GM21723 (cell line): ENCODE measurements at regions not wholly inside any gene's neighbourhood (a gene's known extent, or its start where the extent isn't known, plus 50 kb on each side); places are given as distances from the start of the nearest gene placed in this dataset.

ENCODE experiments used
- ATAC-seq: cut with Tn5 transposase; IDR thresholded peaks from one replicate; pipeline ENCODE4 v1.9.1; 2021; ENCODE audit warnings: mild to moderate bottlenecking, moderate library complexity; ENCODE audit not compliant: unreplicated experiment

GRCh38 chr3:176798680-176799079 is 398.6 kb downstream of the TBL1XR1 start:
- ATAC-seq: no peak

DNA sequence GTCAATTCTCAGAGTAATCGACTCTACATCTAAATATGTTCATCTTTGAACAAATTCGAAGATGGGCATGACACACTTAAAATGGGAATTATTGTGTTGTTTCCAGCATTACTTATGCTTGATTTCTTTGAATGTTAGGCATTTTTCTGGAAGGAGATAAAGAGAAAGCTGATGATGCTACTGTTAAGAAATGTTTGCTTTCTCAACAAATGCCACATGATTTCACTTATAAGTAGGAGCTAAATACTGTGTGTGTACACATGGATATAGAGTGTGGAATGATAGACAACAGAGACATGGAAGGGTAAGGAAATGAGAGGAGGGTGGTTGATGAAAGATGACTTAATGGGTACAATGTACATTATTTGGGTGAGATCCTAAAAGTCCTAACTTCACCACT is 400.9 kb downstream of the TBL1XR1 start:
- ATAC-seq: no peak

GRCh38 chr3:176795891-176796290 is 401.4 kb downstream of the TBL1XR1 start:
- no peak for ATAC-seq

DNA sequence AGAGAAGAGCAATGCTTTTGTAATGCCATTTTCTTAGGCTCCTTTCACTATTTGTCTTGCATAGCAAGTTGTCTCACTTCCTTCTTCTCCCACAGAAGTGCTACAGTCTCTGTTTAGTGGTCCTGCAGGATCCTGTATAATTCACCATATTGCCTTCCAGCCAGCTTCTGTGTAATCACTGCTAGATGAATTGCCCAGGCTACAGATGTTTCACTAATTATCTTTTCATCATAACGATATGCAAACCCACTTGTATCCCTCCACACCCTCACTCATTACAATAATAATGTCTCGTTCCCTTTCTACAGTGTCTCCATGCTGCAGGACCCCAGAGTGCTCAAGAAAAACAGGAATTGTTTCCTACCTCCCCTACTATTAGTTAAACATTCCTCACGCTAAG is 402.9 kb downstream of the TBL1XR1 start:
- ATAC-seq: no peak

DNA sequence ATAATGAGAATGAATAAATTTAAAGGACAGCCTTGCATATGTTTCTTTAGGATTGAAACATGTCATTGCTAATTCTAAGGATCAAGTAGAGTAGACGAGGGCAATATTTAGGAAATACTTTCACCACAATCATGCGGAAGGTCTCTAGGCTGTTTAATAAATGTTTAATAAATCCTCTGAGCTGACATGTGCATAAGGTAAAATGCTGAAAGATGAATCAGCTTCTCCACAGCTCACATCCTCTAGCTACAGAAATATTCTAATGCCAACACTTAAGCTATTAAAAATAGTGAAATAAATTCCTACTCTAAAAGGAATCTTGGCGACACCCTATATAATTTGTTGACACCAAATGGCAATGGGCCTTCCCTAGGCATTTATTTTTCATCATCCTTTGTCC is 407.3 kb downstream of the TBL1XR1 start:
- no peak for ATAC-seq

DNA sequence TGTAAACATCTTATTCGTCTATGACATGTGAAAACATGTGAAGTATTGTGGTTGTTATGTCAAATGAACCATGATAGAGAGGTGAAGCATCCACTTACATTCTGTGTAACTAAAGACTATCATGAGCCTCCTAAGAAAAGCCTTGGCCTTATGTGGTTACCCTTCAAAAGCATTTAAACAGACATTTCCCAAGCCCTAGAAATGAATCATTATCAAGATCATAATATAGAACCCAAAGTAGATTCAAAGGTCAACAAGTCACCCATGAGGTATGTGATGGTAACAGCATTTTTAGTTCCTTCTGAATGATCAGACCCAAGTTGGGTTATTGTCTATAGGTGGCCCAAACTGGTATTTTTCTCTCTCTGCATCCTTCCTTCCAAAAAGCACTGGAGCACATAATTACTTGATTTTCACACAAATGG is 408.0 kb downstream of the TBL1XR1 start:
- ATAC-seq: no peak

- no peak for ATAC-seq
Measured at GRCh38 chr3:176787506-176787905, 409.8 kb downstream of the TBL1XR1 start.

DNA sequence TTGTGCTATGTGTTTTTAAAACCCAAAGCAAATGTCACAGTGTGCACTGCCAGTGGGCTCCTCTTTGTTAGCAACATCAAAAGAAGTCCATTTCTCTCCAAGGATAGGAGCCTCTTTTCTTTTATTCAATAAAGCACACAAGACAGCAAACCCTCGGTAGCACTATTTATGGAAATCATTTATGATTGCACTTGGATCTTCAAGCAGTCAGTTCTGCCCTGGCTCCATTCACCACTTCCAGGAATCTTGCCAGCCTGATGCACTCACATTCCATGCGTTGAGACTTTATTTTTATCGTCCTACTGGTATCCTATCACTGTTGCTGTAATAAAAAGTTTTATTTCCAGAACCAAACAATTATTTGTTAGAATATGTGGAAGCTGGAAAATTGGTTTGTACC is 412.1 kb downstream of the TBL1XR1 start:
- ATAC-seq: no peak

DNA sequence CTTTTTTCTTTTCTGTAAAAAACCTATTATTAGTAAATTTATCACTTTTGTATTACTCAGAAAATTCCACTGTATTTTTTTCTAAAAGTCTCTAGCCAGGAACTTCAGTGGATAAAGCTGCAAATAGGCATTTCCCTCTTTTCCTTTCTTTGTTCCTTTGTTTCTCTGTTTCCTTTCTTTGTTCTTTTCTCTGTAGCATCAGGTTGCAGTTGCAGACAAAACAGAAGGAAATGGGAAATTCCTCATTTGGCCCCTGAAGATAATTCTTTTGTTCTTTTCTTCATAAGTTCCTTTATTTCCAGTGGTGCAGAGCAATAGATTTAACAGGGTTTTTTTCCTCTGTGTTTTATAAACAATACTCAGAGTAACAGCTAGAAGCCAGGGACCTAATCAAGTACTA is 416.5 kb downstream of the TBL1XR1 start:
- no peak for ATAC-seq

- no peak for ATAC-seq
Measured at GRCh38 chr3:176776622-176777175, 420.6 kb downstream of the TBL1XR1 start.

DNA sequence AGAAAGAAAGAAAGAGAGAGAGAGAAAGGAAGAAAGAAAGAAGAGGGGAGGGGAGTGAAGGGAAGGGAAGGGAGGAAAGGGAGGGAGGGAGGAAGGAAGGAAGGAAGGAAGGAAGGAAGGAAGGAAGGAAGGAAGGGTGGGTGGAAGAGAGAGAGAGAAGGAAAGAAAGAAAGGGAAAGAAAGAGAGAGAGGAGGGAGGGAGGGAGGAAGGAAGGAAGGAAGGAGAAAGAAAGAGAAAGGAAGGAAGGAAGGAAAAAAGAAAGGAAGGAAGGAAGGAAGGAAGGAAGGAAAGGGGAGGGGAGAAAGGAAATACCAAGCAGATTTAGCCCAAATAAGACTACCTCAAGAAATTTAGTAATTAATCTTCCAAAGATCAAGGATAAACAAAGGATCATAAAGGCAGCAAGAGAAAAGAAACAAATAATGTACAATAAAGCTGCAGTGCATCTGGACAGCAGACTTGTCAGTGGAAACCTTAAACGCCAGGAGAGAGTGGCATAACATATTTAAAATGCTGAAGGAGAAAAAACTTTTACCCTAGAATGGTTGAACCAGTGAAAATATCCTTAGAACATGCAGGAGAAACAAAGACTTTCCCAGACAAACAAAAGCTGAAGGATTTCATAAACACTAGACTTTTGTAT is 427.6 kb downstream of the TBL1XR1 start:
- ATAC-seq: no peak

- no peak for ATAC-seq
Measured at GRCh38 chr3:176767385-176767784, 429.9 kb downstream of the TBL1XR1 start.

GRCh38 chr3:176766862-176767261 is 430.4 kb downstream of the TBL1XR1 start:
- ATAC-seq: no peak

DNA sequence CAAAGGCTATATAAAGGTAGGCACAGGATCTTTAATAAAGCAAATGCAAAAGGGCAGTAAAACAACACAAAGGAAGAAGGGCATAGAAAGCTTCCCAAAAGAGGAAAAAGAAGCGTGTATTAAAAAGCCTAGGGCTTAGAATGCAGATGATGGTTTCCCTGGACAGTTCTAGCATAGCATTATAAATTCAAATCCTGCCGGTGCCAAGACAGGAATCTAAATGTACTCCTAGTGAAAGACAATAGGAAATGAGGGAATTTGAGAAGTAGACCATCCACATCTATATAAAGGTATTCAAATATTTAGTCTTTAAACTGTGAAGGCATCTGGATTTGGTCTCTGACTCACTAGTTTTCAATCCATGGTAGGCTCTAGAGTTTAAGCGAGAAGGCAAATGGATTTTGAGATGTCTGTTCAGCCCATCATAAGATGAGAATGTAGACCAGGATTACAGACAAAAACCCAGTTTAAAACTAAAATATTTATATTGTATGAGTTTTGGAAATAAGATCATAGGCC is 431.8 kb downstream of the TBL1XR1 start:
- no peak for ATAC-seq

- ATAC-seq: no peak
Measured at GRCh38 chr3:176759815-176760506, 437.3 kb downstream of the TBL1XR1 start.

- ATAC-seq: no peak
Measured at GRCh38 chr3:176757429-176757828, 439.9 kb downstream of the TBL1XR1 start.

DNA sequence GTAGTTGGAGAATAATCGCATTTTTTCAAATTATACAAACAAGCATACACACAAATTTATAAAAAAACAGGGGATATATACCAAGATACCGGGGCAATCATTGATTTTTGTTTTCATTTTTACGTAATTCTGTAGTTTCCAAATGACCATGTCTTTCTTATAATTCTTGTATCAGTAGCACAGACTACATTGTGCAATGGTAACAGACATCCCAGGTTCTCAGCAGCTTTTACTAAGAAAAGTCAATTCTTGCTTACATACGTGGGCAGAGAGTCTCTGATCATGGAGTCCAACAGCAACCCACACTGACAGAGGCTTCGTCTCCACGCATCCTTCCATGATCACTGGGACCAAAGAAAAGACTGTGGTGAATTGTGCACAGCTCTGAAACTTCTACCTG is 441.3 kb downstream of the TBL1XR1 start:
- no peak for ATAC-seq

DNA sequence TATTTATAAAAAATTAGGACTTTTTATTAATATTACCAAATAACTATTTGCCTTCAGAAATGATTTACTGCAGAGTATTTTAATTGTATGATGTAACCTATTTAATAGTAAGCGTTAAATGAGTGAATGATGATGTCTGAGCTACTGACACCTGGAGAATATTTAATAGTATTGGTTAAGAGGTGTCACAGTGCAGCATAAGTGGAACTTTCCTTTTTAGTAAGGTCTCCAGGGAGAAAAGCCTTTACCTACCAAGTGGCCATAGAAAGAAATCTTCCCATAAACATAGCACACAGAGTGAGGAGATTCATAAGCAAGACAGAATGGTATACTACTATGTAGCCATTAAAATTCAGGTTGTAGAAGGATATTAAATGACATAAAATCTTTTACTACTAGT is 441.7 kb downstream of the TBL1XR1 start:
- ATAC-seq: no peak

DNA sequence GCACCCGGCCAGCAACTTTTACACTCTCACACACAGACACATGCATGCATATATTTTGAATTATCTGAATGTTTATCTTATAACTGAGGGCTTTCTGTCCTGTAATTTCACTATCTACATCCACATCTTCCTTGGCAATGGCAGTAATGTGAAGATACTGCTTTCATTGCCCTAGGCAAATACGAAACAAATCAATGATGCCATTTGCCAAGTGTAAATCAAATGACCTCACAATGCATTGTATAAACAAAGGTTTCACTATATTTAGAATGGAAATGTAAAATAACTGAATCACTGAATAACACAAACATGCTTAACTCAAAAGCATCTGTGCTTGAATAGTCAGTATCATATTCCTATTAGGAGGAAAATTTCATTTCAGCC is 455.6 kb downstream of the TBL1XR1 start:
- ATAC-seq: no peak

DNA sequence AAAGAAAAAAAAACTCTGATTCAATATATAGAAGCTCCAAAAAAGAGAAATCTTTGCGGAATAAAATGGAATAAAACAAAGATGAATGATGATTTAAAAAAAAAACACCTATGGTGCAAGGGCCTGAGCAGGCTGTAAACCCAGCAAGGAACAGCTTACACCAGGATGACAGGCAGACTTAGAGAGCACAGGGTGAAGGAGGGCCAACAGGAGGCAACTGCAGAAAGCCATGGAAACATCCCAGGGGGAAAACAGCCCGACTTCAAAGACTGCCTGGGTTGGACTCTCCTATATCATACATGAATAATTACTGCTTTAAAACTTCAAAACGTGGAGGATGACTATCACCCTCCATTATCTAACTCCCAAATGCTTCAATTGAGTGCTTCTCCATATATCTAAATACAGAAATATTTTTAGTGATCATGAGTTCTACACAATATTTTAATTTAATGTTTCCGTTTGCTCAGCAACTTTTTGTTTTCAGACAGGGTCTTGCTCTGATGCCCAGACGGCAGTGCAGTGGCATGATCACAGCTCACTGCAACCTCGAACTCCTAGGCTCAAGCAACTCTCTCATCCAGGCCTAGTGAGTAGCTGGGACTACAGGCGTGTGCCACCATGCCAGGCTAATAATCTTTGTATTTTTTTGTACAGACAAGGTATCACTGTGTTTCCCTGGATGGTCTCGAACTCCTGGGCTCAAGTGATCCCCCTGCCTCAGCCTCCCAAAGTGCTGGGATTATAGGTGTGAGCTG is 456.2 kb downstream of the TBL1XR1 start:
- no peak for ATAC-seq

DNA sequence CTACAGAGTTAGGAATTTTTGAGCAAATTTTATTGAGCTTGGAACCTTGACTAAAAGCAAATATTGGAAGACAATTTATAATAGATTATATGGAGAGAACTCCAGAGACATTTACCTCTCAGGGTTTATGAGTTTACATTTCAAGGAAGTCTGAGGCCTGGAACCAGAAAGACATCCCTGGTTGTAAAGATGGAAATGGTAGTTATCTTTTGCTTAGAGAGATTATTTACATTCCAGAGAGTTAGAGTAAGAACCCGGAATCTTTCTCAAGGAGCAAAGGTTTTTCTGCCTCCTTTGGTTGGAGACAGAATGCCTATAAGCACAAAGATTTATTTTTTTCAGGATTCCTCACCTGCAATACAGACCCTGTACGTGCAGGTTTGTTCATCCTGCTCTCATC is 458.1 kb downstream of the TBL1XR1 start:
- no peak for ATAC-seq
